ENCODE measurements at regions not wholly inside any gene's neighbourhood (a gene's known extent, or its start where the extent isn't known, plus 50 kb on each side); places are given as distances from the start of the nearest gene placed in this dataset.

- TF ChIP-seq CTCF (IDR thresholded peaks at IDR 0.05) (no peak), POLR2A (IDR thresholded peaks at IDR 0.05) (no peak)
Measured at GRCh38 chr4:135225551-135225950, 1024.0 kb upstream of the PABPC4L start.
